ENCODE measurements at regions not wholly inside any gene's neighbourhood (a gene's known extent, or its start where the extent isn't known, plus 50 kb on each side); places are given as distances from the start of the nearest gene placed in this dataset.

GRCh38 chr2:234146087-234146826 is 95.8 kb downstream of the SPP2 start:
- no peak for DNase-seq

- no peak for DNase-seq
Measured at GRCh38 chr2:234145511-234145910, 95.0 kb downstream of the SPP2 start.

GRCh38 chr2:234145057-234145456 is 94.6 kb downstream of the SPP2 start:
- DNase-seq = no peak

- no peak for DNase-seq
Measured at GRCh38 chr2:234143896-234144295, 93.4 kb downstream of the SPP2 start.

GRCh38 chr2:234142530-234142929 is 92.0 kb downstream of the SPP2 start:
- DNase-seq = no peak

GRCh38 chr2:234139755-234140154 is 89.3 kb downstream of the SPP2 start:
- no peak for DNase-seq

GRCh38 chr2:234138836-234139235 is 88.3 kb downstream of the SPP2 start:
- DNase-seq = no peak

- no peak for DNase-seq
Measured at GRCh38 chr2:234137400-234138014, 87.0 kb downstream of the SPP2 start.

- no peak for DNase-seq
Measured at GRCh38 chr2:234136461-234136860, 86.0 kb downstream of the SPP2 start.

GRCh38 chr2:234135750-234136221 is 85.3 kb downstream of the SPP2 start:
- DNase-seq = peak; percentile 47

GRCh38 chr2:234134496-234134895 is 84.0 kb downstream of the SPP2 start:
- no peak for DNase-seq

GRCh38 chr2:234133004-234133403 is 82.5 kb downstream of the SPP2 start:
- no peak for DNase-seq

- DNase-seq = peak; percentile 50
Measured at GRCh38 chr2:234130777-234131181, 80.3 kb downstream of the SPP2 start.

GRCh38 chr2:234128606-234129005 is 78.1 kb downstream of the SPP2 start:
- no peak for DNase-seq

Data from midbrain (tissue), 1 donor.